ENCODE measurements at regions not wholly inside any gene's neighbourhood (a gene's known extent, or its start where the extent isn't known, plus 50 kb on each side); places are given as distances from the start of the nearest gene placed in this dataset.
"Not testable (repeated sequence)": the region's sequence is repeated elsewhere in the genome, so short reads cannot be mapped to it uniquely, and the experiment has no call there.

GRCh38 chr5:10921160-10921559, 160.1 kb upstream of the DAP start:
- no peak for DNase-seq

- DNase-seq, result no peak
Measured at GRCh38 chr5:10920400-10920799, 159.4 kb upstream of the DAP start.

GRCh38 chr5:10914741-10915480, 153.9 kb upstream of the DAP start:
- no peak for DNase-seq

- DNase-seq, result peak; percentile 79
Measured at GRCh38 chr5:10913841-10914240, 152.8 kb upstream of the DAP start.

- DNase-seq, result no peak
Measured at GRCh38 chr5:10913181-10913810, 152.3 kb upstream of the DAP start.

- no peak for DNase-seq
Measured at GRCh38 chr5:10912435-10912834, 151.4 kb upstream of the DAP start.

GRCh38 chr5:10910261-10910660, 149.2 kb upstream of the DAP start:
- DNase-seq, result no peak

- DNase-seq, result no peak
Measured at GRCh38 chr5:10904862-10905432, 143.9 kb upstream of the DAP start.

- no peak for DNase-seq
Measured at GRCh38 chr5:10903786-10904560, 142.9 kb upstream of the DAP start.

- DNase-seq, result peak; percentile 1
Measured at GRCh38 chr5:10902145-10902544, 141.1 kb upstream of the DAP start.

GRCh38 chr5:10898514-10898913, 137.5 kb upstream of the DAP start:
- DNase-seq, result no peak

GRCh38 chr5:10896016-10896415, 135.0 kb upstream of the DAP start:
- no peak for DNase-seq

GRCh38 chr5:10894445-10895054, 133.5 kb upstream of the DAP start:
- DNase-seq, result no peak

GRCh38 chr5:10892911-10893215, 131.8 kb upstream of the DAP start:
- DNase-seq, result no peak

- DNase-seq, result no peak
Measured at GRCh38 chr5:10892147-10892910, 131.3 kb upstream of the DAP start.

GRCh38 chr5:10891193-10891592, 130.2 kb upstream of the DAP start:
- DNase-seq, result no peak

- DNase-seq, result no peak
Measured at GRCh38 chr5:10886497-10886896, 125.5 kb upstream of the DAP start.

GRCh38 chr5:10885026-10885425, 124.0 kb upstream of the DAP start:
- DNase-seq, result no peak

- DNase-seq, result not testable (repeated sequence)
Measured at GRCh38 chr5:10883945-10884344, 122.9 kb upstream of the DAP start.

- no peak for DNase-seq
Measured at GRCh38 chr5:10880934-10881333, 119.9 kb upstream of the DAP start.

GRCh38 chr5:10876996-10877395, 116.0 kb upstream of the DAP start:
- DNase-seq, result peak; percentile 43

GRCh38 chr5:10876006-10876744, 115.1 kb upstream of the DAP start:
- DNase-seq, result peak; percentile 82

All from suppressor macrophage treated with lipopolysaccharide for 4 hours (primary cell).